ENCODE measurements at regions not wholly inside any gene's neighbourhood (a gene's known extent, or its start where the extent isn't known, plus 50 kb on each side); places are given as distances from the start of the nearest gene placed in this dataset.

DNA sequence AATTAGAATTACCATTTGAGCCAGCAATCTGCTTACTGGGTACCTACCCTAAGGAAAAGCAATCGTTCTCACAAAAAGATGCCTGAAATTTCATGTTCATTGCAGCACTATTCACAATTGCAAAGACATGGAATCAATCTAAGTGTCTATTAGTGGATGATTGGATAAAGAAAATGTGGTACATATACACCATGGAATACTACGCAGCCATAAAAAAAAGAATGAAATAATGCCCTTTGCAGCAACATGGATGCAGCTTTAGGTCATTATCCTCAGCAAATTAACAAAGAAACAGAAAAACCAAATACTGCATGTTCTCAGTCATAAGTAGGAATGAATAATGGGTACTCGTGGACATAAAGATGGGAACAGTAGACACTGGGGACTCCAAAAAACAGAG, 89.8 kb upstream of the MAP1LC3B2 start:
- in situ Hi-C loops (cut with HindIII; ENCODE audit: low sequenced_read_pairs), result no loop called here
- TF ChIP-seq, protein P1, sequence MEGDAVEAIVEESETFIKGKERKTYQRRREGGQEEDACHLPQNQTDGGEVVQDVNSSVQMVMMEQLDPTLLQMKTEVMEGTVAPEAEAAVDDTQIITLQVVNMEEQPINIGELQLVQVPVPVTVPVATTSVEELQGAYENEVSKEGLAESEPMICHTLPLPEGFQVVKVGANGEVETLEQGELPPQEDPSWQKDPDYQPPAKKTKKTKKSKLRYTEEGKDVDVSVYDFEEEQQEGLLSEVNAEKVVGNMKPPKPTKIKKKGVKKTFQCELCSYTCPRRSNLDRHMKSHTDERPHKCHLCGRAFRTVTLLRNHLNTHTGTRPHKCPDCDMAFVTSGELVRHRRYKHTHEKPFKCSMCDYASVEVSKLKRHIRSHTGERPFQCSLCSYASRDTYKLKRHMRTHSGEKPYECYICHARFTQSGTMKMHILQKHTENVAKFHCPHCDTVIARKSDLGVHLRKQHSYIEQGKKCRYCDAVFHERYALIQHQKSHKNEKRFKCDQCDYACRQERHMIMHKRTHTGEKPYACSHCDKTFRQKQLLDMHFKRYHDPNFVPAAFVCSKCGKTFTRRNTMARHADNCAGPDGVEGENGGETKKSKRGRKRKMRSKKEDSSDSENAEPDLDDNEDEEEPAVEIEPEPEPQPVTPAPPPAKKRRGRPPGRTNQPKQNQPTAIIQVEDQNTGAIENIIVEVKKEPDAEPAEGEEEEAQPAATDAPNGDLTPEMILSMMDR (IDR thresholded peaks at IDR 0.05; ENCODE audit: low read depth, low read length), result no peak
- no peak overlapping the region for H3K4me3 ChIP-seq (ENCODE audit: low read depth, low read length)
- DNase-seq (ENCODE audit: low read depth, low spot score), result no peak

DNA sequence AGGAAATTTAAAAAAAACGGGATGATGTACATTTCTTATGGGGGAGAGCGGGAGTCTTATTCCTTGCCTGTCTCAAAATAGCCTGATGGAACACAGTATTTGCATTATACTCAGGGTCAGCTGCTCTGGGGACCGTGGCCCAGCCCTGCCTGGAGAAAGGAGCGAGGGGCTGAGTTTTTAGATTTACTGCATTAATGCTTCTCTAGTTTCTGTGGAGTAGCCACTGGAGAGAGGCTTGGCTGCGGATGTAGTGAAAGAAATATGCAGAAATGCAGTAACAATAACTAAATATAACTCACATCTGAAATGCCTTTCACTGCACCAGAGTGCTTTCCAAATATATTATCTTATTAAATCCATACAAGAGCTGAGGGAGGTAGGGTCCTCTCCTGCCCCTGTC, 87.6 kb upstream of the MAP1LC3B2 start:
- TF ChIP-seq, protein P1 (IDR thresholded peaks at IDR 0.05; ENCODE audit: low read depth, low read length), result no peak
- no peak overlapping the region for H3K4me3 ChIP-seq (ENCODE audit: low read depth, low read length)
- DNase-seq (ENCODE audit: low read depth, low spot score), result no peak
- in situ Hi-C loops (cut with HindIII; ENCODE audit: low sequenced_read_pairs), result no loop called here

DNA sequence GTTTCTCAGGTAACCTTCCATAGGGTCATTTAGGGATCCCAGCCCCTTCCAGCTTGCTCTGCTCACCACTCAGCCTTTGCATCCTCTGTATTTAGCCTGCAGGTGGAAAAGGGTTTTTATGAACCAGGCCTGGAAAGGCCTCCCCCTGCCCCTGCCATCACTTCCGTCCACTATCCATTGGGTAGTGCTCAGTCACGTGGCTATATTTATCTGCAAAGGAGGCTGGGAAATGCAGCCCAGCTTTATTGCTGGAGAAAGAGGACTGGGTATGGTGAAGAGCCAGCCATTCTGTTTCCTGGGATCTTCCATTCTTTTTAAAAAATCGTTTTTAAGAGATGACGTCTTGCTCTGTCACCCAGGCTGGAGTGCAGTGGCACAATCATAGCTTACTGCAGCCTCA, 87.0 kb upstream of the MAP1LC3B2 start:
- no peak overlapping the region for H3K4me3 ChIP-seq (ENCODE audit: low read depth, low read length)
- in situ Hi-C loops (cut with HindIII; ENCODE audit: low sequenced_read_pairs), result no loop called here
- TF ChIP-seq, protein P1 (IDR thresholded peaks at IDR 0.05; ENCODE audit: low read depth, low read length), result no peak
- no peak for DNase-seq (ENCODE audit: low read depth, low spot score)

DNA sequence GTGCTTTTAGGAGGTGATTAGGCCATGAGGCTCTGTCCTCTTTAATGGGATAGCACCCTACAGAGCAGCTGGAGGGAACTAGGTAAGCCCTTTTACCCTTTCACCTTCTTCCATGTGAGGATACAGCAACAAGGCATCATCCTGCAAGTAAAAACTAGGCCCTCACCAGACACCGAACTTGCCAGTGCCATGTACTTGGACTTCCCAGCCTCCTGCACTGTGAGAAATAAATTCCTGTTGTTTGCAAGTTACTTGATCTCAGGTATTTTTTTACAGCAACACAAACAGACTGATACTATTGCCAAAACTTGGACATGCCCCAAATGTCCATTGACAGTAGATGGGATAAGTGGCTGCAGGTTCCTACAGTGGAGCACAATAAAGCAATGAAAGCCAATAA, 85.8 kb upstream of the MAP1LC3B2 start:
- DNase-seq (ENCODE audit: low read depth, low spot score), result no peak
- in situ Hi-C loops (cut with HindIII; ENCODE audit: low sequenced_read_pairs), result no loop called here
- no peak overlapping the region for H3K4me3 ChIP-seq (ENCODE audit: low read depth, low read length)

DNA sequence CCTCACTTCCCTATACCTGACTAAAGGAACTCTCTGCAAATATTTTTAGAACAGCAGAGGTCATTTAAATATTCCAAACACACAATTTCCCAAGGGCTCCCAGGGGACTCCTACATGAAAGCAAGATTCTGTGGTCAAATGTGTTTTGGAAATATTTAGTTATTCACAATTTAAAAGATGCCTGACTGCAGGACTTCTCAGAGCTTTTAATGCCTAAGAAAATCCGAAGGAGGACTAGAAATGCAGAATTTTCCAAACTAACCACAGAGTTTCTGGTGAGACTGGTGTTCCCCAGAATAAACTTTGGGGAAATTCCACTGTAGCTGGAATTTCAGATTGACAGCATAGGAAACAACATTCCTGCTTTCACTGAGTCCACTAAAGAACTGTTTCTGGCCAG, 84.8 kb upstream of the MAP1LC3B2 start:
- DNase-seq (ENCODE audit: low read depth, low spot score), result no peak
- TF ChIP-seq, protein P1 (IDR thresholded peaks at IDR 0.05; ENCODE audit: low read depth, low read length), result no peak
- in situ Hi-C loops (cut with HindIII; ENCODE audit: low sequenced_read_pairs), result no loop called here
- H3K4me3 ChIP-seq (ENCODE audit: low read depth, low read length), result no peak overlapping the region

More for the DNA sequence above, 85.8 kb upstream of the MAP1LC3B2 start:
- TF ChIP-seq, protein P1 (IDR thresholded peaks at IDR 0.05; ENCODE audit: low read depth, low read length), result no peak

DNA sequence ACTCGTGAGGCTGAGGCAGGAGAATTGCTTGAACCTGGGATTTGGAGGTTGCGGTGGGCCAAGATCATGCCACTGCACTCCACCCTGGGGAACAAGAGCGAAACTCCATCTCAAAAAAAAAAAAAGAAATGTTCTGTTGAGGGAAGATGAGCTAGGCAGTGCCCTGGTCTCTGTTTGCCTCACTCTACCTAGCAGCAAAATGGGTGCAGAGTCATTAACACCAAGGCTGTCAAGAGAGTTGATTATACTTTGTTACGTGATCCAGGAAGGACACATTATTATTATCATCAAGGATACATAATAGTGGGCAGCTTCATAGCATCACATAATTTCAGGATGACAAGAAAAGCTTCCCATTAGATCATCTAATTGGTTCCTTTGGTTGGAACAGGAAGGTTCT, 84.3 kb upstream of the MAP1LC3B2 start:
- no peak for DNase-seq (ENCODE audit: low read depth, low spot score)
- no peak overlapping the region for H3K4me3 ChIP-seq (ENCODE audit: low read depth, low read length)
- TF ChIP-seq, protein P1 (IDR thresholded peaks at IDR 0.05; ENCODE audit: low read depth, low read length), result no peak
- in situ Hi-C loops (cut with HindIII; ENCODE audit: low sequenced_read_pairs), result no loop called here

Measured in astrocyte of the spinal cord (primary cell).